DMS 273 (cell line): ENCODE measurements at regions not wholly inside any gene's neighbourhood (a gene's known extent, or its start where the extent isn't known, plus 50 kb on each side); places are given as distances from the start of the nearest gene placed in this dataset.

Experiments used
- DNase-seq: peaks from one replicate; lab custom pipeline; 2025; ENCODE audit not compliant: unreplicated experiment; lab: John Stamatoyannopoulos, UW

GRCh38 chr11:19407677-19408270, 167.0 kb upstream of the E2F8 start:
- DNase-seq, result no peak

- DNase-seq, result no peak
Observed at GRCh38 chr11:19405966-19406365, 165.2 kb upstream of the E2F8 start.

DNA sequence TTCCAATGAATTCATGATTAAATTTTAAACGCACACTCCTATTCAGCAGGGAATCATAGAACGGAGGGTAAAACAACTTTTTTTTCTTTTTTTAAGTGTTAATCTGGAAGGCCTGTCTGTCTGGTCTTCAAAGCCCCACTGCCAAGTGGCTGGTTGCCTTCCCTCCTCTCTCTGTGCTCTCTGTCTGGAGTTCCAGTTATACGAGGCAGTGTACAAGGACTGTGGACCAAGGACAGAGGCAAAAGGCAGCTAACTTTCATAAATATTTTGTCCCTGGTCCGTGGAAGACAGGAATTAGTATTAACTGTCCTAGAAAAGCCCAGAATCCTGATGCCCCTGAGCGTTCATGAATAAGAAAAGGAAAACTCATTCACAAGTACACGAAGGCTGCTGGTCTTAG, 164.0 kb upstream of the E2F8 start:
- DNase-seq, result no peak

DNA sequence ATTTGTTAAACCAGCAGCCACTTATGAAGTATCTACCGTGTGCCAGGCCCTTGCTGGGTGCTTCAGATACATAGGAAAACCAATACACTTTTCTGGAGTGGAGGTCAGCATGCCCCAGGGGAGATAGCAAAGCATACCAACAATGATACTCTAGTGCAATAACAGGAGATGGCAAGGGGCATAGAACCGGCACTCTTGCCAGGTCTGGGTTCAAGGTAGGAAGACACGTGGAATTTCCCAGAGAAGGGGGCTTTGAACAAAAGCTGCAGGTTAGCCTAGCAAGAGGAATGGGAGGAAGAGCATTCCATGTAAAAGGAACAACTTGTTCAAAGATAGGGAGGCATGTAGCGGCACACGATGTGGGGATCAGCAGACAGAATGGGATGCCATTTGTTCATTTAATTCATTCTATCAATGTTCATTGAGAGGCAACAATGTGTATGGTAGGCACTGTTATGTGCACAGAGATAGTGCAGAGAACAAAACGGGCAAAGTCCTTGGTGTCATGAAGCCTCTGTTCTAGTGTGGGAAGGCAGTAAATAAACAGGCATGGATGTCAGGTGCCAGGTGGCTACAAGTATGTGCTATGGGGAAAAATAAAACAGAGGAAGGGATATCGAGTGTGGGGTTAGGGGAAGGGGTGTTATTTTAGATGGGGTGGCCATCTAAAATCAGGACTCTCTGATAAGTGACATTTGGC, 162.6 kb upstream of the E2F8 start:
- no peak for DNase-seq

DNA sequence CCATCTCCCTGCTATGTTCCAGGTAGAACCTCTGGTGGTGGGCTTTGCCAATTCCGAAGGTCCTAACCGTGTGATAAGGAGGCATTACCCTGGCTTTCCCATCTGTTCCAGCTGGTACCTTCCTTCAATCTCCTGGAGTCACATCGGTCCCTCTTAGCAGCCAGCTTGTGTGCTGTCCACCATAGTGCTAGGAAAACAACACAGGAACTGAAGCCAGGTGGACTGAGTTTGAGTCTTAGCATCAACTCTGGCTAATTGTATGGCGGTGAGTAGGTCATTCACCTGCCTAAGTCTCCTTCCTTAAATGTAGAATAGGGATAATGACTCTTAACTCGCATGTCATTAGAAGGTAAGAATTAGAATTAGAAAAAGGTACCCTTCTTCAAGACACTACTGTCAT, 159.6 kb upstream of the E2F8 start:
- no peak for DNase-seq

DNA sequence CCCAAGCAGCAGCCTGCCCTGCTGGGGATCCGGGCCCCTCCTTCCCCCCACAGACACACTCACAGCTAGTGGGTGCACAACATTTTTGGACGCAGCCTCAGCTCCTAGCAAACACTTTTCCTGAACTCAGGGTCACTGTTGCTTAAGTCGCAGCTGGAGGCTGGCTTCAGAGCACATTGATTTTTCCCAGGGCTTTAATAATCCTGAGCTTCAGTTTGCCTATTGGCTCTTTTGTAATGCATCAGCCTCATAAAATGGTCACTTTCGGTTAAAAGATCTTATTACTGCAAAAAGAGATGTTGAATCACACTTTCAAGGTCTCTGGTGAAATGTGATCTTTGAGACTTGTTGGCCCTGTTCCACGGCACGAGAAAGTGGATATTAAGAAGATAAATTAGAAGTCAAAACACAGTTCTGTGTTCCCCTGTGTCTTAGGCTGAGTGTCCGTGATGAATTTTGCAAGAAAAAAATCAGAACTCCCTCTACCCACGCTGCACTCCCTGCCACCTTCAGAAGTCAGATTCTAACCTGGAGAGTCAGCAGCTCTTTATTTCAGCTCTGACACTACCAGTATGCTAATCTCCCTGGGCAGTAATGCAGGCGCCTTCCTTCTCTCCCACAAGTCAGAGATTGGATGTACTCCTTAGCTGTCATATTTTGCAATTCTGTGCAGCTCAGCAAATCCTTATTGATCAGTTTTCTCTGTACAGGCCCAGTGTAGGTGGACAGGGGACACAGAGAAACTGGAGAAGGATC, 158.2 kb upstream of the E2F8 start:
- no peak for DNase-seq

- no peak for DNase-seq
Observed at GRCh38 chr11:19398273-19398672, 157.5 kb upstream of the E2F8 start.

DNA sequence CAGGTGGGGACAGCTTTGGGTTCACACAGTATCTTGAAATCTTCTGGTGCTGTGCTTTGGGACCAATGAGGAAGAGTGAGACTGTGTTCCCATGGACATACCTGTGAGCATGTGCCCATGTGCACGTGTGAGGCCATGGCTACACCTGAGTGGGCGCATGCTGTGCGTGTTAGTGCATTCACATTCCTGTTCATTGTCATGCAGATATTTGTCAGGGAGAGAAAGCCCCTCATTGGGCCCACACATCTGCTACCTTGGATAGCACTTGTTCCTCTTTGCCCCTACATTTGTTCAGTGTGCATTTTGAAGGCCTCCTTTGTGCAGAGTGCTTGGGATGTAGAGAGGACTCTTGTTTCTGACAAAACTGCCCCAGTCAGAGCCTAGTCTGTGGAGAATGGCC, 154.3 kb upstream of the E2F8 start:
- no peak for DNase-seq

GRCh38 chr11:19394525-19395016, 153.8 kb upstream of the E2F8 start:
- DNase-seq, result no peak

DNA sequence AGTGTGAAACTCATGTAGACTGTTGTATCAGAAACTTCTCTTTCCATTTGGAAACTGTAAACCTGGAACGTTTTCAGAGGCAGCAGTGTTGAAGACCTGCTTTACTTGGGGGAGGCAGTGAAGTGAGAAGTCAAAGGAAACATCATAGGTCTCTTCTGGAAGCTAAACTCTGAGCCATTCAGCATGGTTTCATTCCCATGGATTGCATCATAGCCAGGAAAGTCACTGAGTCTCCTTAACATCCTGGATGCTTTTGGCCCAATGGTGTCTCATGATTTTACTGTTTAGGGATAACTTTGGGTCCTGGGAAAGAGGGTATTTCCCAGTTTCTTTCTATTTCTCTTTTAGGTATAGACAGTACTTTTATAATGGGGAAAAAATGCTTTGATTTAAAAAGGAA, 153.2 kb upstream of the E2F8 start:
- no peak for DNase-seq

- no peak for DNase-seq
Observed at GRCh38 chr11:19392847-19393518, 152.2 kb upstream of the E2F8 start.

- DNase-seq, result no peak
Observed at GRCh38 chr11:19392321-19392720, 151.6 kb upstream of the E2F8 start.

GRCh38 chr11:19391652-19392051, 150.9 kb upstream of the E2F8 start:
- no peak for DNase-seq

DNA sequence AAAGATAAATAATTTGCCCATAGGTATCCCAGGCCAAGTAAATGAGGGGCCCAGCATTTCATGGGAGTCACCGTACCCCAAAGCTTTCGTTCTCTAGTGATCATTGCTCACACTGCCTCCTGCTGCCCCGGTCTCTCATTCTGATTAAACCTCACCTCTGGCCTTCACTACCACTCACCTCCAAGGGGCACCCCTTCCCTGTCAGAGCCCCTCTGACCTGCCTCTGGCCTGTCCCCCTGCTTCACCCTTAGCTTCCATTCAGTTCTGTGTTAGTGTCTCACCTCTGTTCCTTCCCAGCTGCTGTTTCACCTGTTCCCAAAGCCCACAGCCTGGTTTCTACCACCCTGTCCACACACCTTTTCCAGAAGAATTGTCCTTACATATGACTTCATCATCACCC, 150.3 kb upstream of the E2F8 start:
- DNase-seq, result no peak

- DNase-seq, result no peak
Observed at GRCh38 chr11:19389787-19390303, 149.1 kb upstream of the E2F8 start.

DNA sequence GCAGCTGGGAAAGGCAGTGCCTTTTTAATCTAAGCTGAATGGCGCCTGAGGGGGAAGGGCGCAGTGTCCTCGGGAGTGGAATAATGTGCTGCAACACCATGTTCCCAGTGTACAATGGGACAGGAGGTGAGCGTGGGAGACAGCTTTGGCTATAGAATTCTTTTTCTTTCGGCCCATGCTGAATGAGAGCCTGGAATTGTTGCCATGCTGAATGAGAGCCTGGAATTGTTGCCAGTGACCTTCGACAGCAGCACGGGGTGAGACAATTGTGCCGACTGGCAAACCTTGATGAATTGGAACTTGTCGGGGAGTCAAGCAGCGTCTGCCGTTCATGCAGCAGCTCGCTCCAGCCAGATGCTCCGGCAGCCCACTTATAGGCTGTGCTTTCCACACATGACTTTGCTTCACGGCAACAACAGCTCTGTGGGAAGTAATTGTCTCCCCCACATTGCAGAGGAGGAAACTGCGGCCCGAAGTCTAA, 141.4 kb upstream of the E2F8 start:
- DNase-seq, result peak; percentile 6

DNA sequence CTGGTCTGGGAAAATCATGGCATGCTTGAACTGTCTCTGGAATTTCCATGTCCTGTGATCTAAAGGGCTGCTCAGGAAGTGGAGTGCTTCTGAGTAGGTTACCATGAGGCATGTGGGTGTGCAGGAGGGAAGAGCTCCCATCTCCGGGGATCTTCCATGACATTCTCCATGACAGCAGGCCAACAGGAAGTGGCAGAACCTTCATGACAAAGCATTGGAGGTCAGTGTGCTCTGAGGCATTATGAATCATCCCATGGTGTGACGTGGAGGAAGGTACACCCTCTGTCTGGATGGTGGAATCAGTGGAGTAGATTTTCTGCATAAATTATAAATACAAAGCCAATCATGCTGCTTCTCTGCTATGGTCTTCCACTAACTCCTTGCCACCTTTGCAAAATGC, 139.6 kb upstream of the E2F8 start:
- DNase-seq, result no peak

- DNase-seq, result no peak
Observed at GRCh38 chr11:19379465-19379864, 138.7 kb upstream of the E2F8 start.

GRCh38 chr11:19378814-19379213, 138.1 kb upstream of the E2F8 start:
- DNase-seq, result no peak

GRCh38 chr11:19377881-19378280, 137.1 kb upstream of the E2F8 start:
- no peak for DNase-seq

- no peak for DNase-seq
Observed at GRCh38 chr11:19375440-19375839, 134.7 kb upstream of the E2F8 start.
